MM.1S (cell line): ENCODE measurements at regions not wholly inside any gene's neighbourhood (a gene's known extent, or its start where the extent isn't known, plus 50 kb on each side); places are given as distances from the start of the nearest gene placed in this dataset.

Source experiments
- DNase-seq: peaks from one replicate; pipeline ENCODE4 v3.0.0-alpha.2; 2015
- H2AFZ ChIP-seq: fragments of 300-600 bp; sonication (generic); 2 replicates; pipeline ENCODE4 v1.6.0; 2016; ENCODE audit warnings: antibody characterized with exemption, low read length
- H3F3A ChIP-seq: fragments of 300-600 bp; sonication (generic); 2 replicates; pipeline ENCODE4 v1.6.1; 2016; ENCODE audit warnings: mild to moderate bottlenecking, antibody characterized with exemption, low read length, moderate library complexity, mixed read lengths; ENCODE audit not compliant: insufficient read depth
- H3K27ac ChIP-seq: fragments of 300-600 bp; sonication (generic); 2 replicates; pipeline ENCODE4 v1.5.1; 2016; ENCODE audit warnings: mild to moderate bottlenecking, low read length
- H3K27me3 ChIP-seq: fragments of 300-600 bp; sonication (generic); replicated peaks from 2 replicates; pipeline ENCODE4 v1.6.0; 2016; ENCODE audit warnings: low read length; ENCODE audit not compliant: insufficient read depth
- H3K36me3 ChIP-seq: fragments of 300-600 bp; sonication (generic); replicated peaks from 2 replicates; pipeline ENCODE4 v1.6.1; 2016; ENCODE audit warnings: mild to moderate bottlenecking, low read length, mixed read lengths; ENCODE audit not compliant: insufficient read depth
- H3K4me1 ChIP-seq: fragments of 300-600 bp; sonication (generic); 2 replicates; pipeline ENCODE4 v1.6.1; 2016; ENCODE audit warnings: low read length, mixed read lengths
- H3K4me2 ChIP-seq: fragments of 300-600 bp; sonication (generic); 2 replicates; pipeline ENCODE4 v1.6.0; 2016; ENCODE audit warnings: low read depth, low read length
- H3K4me3 ChIP-seq: fragments of 300-600 bp; sonication (generic); 2 replicates; pipeline ENCODE4 v1.5.1; 2016; ENCODE audit warnings: low read length, mixed read lengths
- H3K79me2 ChIP-seq: fragments of 300-600 bp; sonication (generic); 2 replicates; pipeline ENCODE4 v1.6.1; 2016; ENCODE audit warnings: mixed run types, low read length, mixed read lengths
- H3K9ac ChIP-seq: fragments of 300-600 bp; sonication (generic); 2 replicates; pipeline ENCODE4 v1.6.1; 2016; ENCODE audit warnings: low read length, mixed read lengths
- H3K9me2 ChIP-seq: fragments of 300-600 bp; sonication (generic); replicated peaks from 2 replicates; pipeline ENCODE4 v1.6.1; 2016; ENCODE audit warnings: mild to moderate bottlenecking, low read length, mixed read lengths; ENCODE audit not compliant: insufficient read depth
- H3K9me3 ChIP-seq: fragments of 300-600 bp; sonication (generic); replicated peaks from 2 replicates; pipeline ENCODE4 v1.6.1; 2016; ENCODE audit warnings: mild to moderate bottlenecking, low read length, mixed read lengths; ENCODE audit not compliant: insufficient read depth
- H4K20me1 ChIP-seq: fragments of 300-600 bp; sonication (generic); 2 replicates; pipeline ENCODE4 v1.6.1; 2016; ENCODE audit warnings: mild to moderate bottlenecking, low read length, moderate library complexity, mixed read lengths; ENCODE audit not compliant: insufficient read depth
- CTCF ChIP-seq: fragments of 300-600 bp; sonication (generic); IDR thresholded peaks from 2 replicates; pipeline ENCODE4 v1.5.1; 2016; ENCODE audit warnings: antibody characterized with exemption, low read length, mixed read lengths
- EZH2 ChIP-seq: fragments of 300-600 bp; sonication (generic); optimal IDR thresholded peaks from 2 replicates; pipeline ENCODE3; 2017; ENCODE audit warnings: low read depth, mild to moderate bottlenecking, antibody characterized with exemption, low read length, mixed read lengths
- EZH2phosphoT487 ChIP-seq: fragments of 300-600 bp; sonication (generic); IDR thresholded peaks from 2 replicates; pipeline ENCODE4 v1.6.1; 2018; ENCODE audit warnings: antibody characterized with exemption, low read length

GRCh38 chr5:121671624-121672023 lies 180.1 kb upstream of the FTMT start:
- no peak overlapping the region for H3K9ac ChIP-seq
- H4K20me1 ChIP-seq, result no peaks in the 10 kb centered on the region
- no peaks in the 10 kb centered on the region for H3K79me2 ChIP-seq
- H3F3A ChIP-seq, result no peaks in the 10 kb centered on the region
- no peaks in the 10 kb centered on the region for H3K9me2 ChIP-seq
- no peak overlapping the region for H3K4me3 ChIP-seq
- H3K27ac ChIP-seq, result no peak overlapping the region
- no peaks in the 10 kb centered on the region for H3K9me3 ChIP-seq
- H3K27me3 ChIP-seq, result no peaks in the 10 kb centered on the region
- DNase-seq, result no peak
- H3K4me2 ChIP-seq, result no peak overlapping the region
- H3K36me3 ChIP-seq, result no peaks in the 10 kb centered on the region
- TF ChIP-seq EZH2phosphoT487 (no peak), CTCF (no peak), EZH2 (no peak)
- H3K4me1 ChIP-seq, result no peaks in the 10 kb centered on the region
- no peak overlapping the region for H2AFZ ChIP-seq

- Histone ChIP-seq H3K27me3 (no peaks in the 10 kb centered on the region), H3K27ac (no peak overlapping the region), H3K9ac (no peak overlapping the region), H3K4me2 (no peak overlapping the region), H3K9me2 (no peaks in the 10 kb centered on the region), H3K9me3 (no peaks in the 10 kb centered on the region), H3K4me1 (no peaks in the 10 kb centered on the region), H3K36me3 (no peaks in the 10 kb centered on the region), H3K4me3 (no peak overlapping the region), H2AFZ (no peak overlapping the region), H4K20me1 (no peaks in the 10 kb centered on the region), H3F3A (no peaks in the 10 kb centered on the region), H3K79me2 (no peaks in the 10 kb centered on the region)
- DNase-seq, result no peak
- TF ChIP-seq CTCF, result no peak
- no peak for TF ChIP-seq EZH2phosphoT487
- TF ChIP-seq EZH2, result no peak
These were observed 175.8 kb upstream of the FTMT start for GRCh38 chr5:121675924-121676323.

- H3K27ac ChIP-seq, result no peak overlapping the region
- H3K9ac ChIP-seq, result no peak overlapping the region
- H2AFZ ChIP-seq, result no peak overlapping the region
- H3K27me3 ChIP-seq, result no peaks in the 10 kb centered on the region
- no peaks in the 10 kb centered on the region for H3K9me3 ChIP-seq
- H3K9me2 ChIP-seq, result no peaks in the 10 kb centered on the region
- H3K4me1 ChIP-seq, result no peaks in the 10 kb centered on the region
- H3K4me2 ChIP-seq, result no peak overlapping the region
- no peak for TF ChIP-seq EZH2phosphoT487
- TF ChIP-seq EZH2, result no peak
- no peak for TF ChIP-seq CTCF
- DNase-seq, result no peak
- H3F3A ChIP-seq, result no peaks in the 10 kb centered on the region
- no peaks in the 10 kb centered on the region for H4K20me1 ChIP-seq
- H3K4me3 ChIP-seq, result no peak overlapping the region
- no peaks in the 10 kb centered on the region for H3K79me2 ChIP-seq
- H3K36me3 ChIP-seq, result no peaks in the 10 kb centered on the region
These were observed 170.3 kb upstream of the FTMT start for GRCh38 chr5:121681229-121681855.
